Transverse colon (tissue), 4 donors: ENCODE measurements at regions not wholly inside any gene's neighbourhood (a gene's known extent, or its start where the extent isn't known, plus 50 kb on each side); places are given as distances from the start of the nearest gene placed in this dataset.

Source experiments
- DNase-seq: peaks from one replicate; pipeline ENCODE4 v3.0.0-alpha.2; 2019
- H3K27ac ChIP-seq, 4 donors: fragments of 200-600 bp; sonication (generic); 2 replicates each; pipeline ENCODE4 v1.5.1; 2016 to 2018; ENCODE audit warnings: inconsistent platforms in 4 of 4
- H3K27me3 ChIP-seq: fragments of 200-600 bp; sonication (generic); 2 replicates; pipeline ENCODE4 v1.5.1; 2017; ENCODE audit warnings: inconsistent platforms
- H3K36me3 ChIP-seq, 4 donors: fragments of 200-600 bp; sonication (generic); 2 replicates each; pipeline ENCODE4 v1.5.1; 2017 to 2019; ENCODE audit warnings: inconsistent platforms in 4 of 4
- H3K4me1 ChIP-seq, 4 donors: fragments of 200-600 bp; sonication (generic); 2 replicates each; pipeline ENCODE4 v1.5.1; 2017 to 2020; ENCODE audit warnings: inconsistent platforms in 4 of 4
- H3K4me3 ChIP-seq, 4 donors: fragments of 200-600 bp; sonication (generic); 1 replicate in 1 of 4; 2 replicates in 3 of 4; pipeline versions ENCODE4 v1.5.1 to v1.6.1; 2017 to 2019; ENCODE audit warnings: inconsistent platforms in 4 of 4
- H3K9me3 ChIP-seq, 2 donors: fragments of 200-600 bp; sonication (generic); 2 replicates each; pipeline ENCODE4 v1.5.1; 2017 to 2019; ENCODE audit warnings: inconsistent platforms in 2 of 2
- CTCF ChIP-seq, 5 experiments: fragments of 200-600 bp in 3 of 5; fragments of 450-650 bp in 2 of 5; sonication (generic) in 3 of 5; IDR thresholded peaks; 1 replicate in 2 of 5; 2 replicates in 3 of 5; pipeline ENCODE4 v1.5.1; 2016 to 2017; ENCODE audit warnings: antibody characterized with exemption in 5 of 5, inconsistent platforms in 3 of 5, mild to moderate bottlenecking in 2 of 5, moderate library complexity in 1 of 5
- EP300 ChIP-seq: sonication (generic); formaldehyde crosslinking; IDR thresholded peaks from one replicate; pipeline ENCODE4 v1.6.1; 2017; ENCODE audit warnings: antibody characterized with exemption, low read depth
- POLR2A ChIP-seq: fragments of 450-650 bp; IDR thresholded peaks from one replicate; pipeline ENCODE4 v1.6.1; 2016; ENCODE audit warnings: antibody characterized with exemption, mild to moderate bottlenecking, moderate library complexity
- POLR2AphosphoS5 ChIP-seq, 3 donors: sonication (generic); formaldehyde crosslinking; IDR thresholded peaks; one replicate each; pipeline ENCODE4 v1.6.1; 2016; ENCODE audit warnings: antibody characterized with exemption in 3 of 3
- WGBS, 2 donors: methylation state at CpG; one replicate each; pipeline ENCODE4 v1.1.5; 2018; ENCODE audit warnings: low coverage in 1 of 2; 5-methylcytosine and 5-hydroxymethylcytosine counted together
- in situ Hi-C, 4 donors: fragments of 200-750 bp; cut with MboI; loops; one replicate each; pipeline versions ENCODE4 v1.15.0 to v1.15.1; 2017; ENCODE audit warnings: low sequenced_read_pairs in 3 of 4, low pct_ligation_motif_present in 1 of 4, low pct_unique_long_range_greater_than_20kb in 1 of 4
- intact Hi-C: fragments of 100-400 bp; cut with DNase I; formaldehyde crosslinking; loops from one replicate; pipeline ENCODE4 v1.15.1; 2023; ENCODE audit warnings: low total_unique reads

DNA sequence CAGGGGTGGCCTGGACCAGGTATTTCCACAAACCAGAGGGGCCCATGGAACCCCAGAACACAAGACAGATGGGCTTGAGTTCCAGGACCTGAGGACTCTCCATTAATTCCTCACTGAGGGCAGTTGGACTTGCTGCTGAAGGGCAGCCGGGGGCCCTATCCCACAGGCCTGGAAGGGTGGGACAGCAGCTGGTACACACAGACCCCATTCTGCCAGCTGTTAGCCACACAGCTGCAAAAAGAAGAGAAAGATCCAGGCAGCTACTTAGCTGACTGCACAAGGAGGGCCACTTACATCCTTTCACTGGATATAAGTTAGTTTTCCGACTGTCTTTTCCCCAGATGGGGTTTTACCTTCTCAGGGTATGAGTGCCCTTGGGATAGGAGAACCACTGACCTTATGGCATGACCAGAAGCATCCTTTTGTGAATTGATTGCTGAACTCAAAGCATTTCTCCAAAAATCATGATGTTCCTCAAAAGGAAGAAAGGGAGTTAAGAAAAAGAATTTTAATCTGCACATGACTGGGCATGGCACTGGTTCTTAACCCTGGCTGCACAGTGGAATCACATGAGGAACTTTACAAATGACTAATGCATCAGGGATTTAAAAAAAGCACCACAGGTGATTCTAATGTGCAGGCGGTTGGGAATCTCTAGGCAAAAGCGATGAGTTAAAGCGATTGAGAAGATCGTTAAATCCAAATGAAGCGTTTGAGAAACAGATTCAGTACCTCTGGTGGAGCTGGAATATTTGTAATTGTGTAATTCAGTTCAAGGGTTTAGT is 199.4 kb downstream of the TFAP2A start:
- Histone ChIP-seq H3K36me3 (no peaks in the 10 kb centered on the region), H3K4me1 (no peaks in the 10 kb centered on the region), H3K9me3 (no peaks in the 10 kb centered on the region), H3K27me3 (no peaks in the 10 kb centered on the region), H3K27ac (no peak overlapping the region), H3K4me3 (no peak overlapping the region)
- in situ Hi-C loops: no loop called here
- WGBS, 2 donors: 85% methylated on average over 5 to 7 of the region's 7 CpGs
- DNase-seq: no peak
- TF ChIP-seq POLR2A (no peak), CTCF (IDR thresholded peaks at IDR 0.05) (no peak), POLR2AphosphoS5 (IDR thresholded peaks at IDR 0.05) (no peak), EP300 (no peak)
- intact Hi-C loops: no loop called here

DNA sequence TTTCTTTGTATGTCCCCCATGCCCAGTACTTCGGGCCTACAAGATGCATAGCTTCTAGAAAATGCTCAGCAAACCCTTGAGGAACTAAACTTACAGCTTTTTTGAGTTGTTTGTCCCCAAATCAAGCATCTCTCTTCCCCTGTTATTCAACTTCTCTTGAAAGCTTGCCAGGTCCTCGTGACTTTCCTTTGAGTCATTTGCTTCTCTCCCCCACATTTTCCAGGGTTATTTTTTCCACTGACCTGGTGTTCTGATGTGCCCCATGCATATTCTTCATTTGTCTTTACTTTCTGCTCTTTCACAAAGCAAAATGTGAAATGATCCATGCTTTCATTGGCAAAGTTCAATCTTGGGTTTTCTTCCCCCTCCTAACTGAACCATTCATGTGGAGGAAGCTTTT is 204.8 kb downstream of the TFAP2A start:
- 20 to 27% methylated on average over 2 of the region's 2 CpGs for WGBS, 2 donors
- no peaks in the 10 kb centered on the region for H3K4me1 ChIP-seq
- no peaks in the 10 kb centered on the region for H3K9me3 ChIP-seq
- no peaks in the 10 kb centered on the region for H3K27me3 ChIP-seq
- intact Hi-C loops: no loop called here
- in situ Hi-C loops: no loop called here
- no peaks in the 10 kb centered on the region for H3K36me3 ChIP-seq
- no peak overlapping the region for H3K27ac ChIP-seq
- TF ChIP-seq CTCF (IDR thresholded peaks at IDR 0.05) (no peak), POLR2A (no peak), POLR2AphosphoS5 (IDR thresholded peaks at IDR 0.05) (no peak), EP300 (no peak)
- no peak for DNase-seq
- H3K4me3 ChIP-seq: no peak overlapping the region

DNA sequence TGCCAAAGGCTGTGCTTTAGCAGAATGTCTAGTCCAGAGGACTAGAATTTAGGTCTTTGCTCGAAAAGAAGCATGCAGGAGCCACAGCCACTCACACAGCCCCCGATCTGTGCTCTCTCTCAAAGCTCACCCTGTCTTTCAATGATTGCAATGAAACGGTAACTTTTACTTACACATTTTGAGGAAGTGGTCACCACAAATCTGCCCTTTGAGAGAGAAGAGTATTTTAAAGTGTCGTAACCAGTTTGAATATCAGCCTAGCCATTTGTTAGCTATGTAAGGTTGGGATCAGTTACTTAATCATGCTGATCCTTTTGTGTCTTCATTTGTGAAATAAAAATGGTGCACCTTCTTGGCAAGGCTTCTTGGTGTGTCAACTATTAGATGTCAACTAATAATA is 209.0 kb downstream of the TFAP2A start:
- H3K27ac ChIP-seq: no peak overlapping the region
- no peaks in the 10 kb centered on the region for H3K4me1 ChIP-seq
- in situ Hi-C loops: no loop called here
- DNase-seq: no peak
- TF ChIP-seq POLR2A (no peak), POLR2AphosphoS5 (IDR thresholded peaks at IDR 0.05) (no peak), CTCF (IDR thresholded peaks at IDR 0.05) (no peak), EP300 (no peak)
- H3K4me3 ChIP-seq: no peak overlapping the region
- H3K36me3 ChIP-seq: no peaks in the 10 kb centered on the region
- WGBS, 2 donors: 40 to 62% methylated on average over 1 to 4 of the region's 4 CpGs
- intact Hi-C loops: no loop called here
- no peaks in the 10 kb centered on the region for H3K9me3 ChIP-seq
- H3K27me3 ChIP-seq: no peaks in the 10 kb centered on the region

- no peaks in the 10 kb centered on the region for H3K9me3 ChIP-seq
- TF ChIP-seq POLR2A (no peak), EP300 (no peak), CTCF (IDR thresholded peaks at IDR 0.05) (no peak)
- no peak overlapping the region for H3K4me3 ChIP-seq
- intact Hi-C loops (no loop called here), in situ Hi-C loops (no loop called here)
- 55 to 59% methylated on average over 3 of the region's 3 CpGs for WGBS, 2 donors
- H3K36me3 ChIP-seq: no peaks in the 10 kb centered on the region
- DNase-seq: no peak
- H3K27me3 ChIP-seq: no peaks in the 10 kb centered on the region
- no peaks in the 10 kb centered on the region for H3K4me1 ChIP-seq
- no peak overlapping the region for H3K27ac ChIP-seq
These were observed 209.8 kb downstream of the TFAP2A start for GRCh38 chr6:10205120-10205519.
